Dendritic cell treated with granulocyte-macrophage colony-stimulating factor and Interleukin-4, amounts not matched to agents 40 ng/mL and 50 ng/mL, for 4 days (primary cell): ENCODE measurements at regions not wholly inside any gene's neighbourhood (a gene's known extent, or its start where the extent isn't known, plus 50 kb on each side); places are given as distances from the start of the nearest gene placed in this dataset.
"Not testable (repeated sequence)": the region's sequence is repeated elsewhere in the genome, so short reads cannot be mapped to it uniquely, and the experiment has no call there.

Experiments
- H3K27ac Mint-ChIP-seq: one replicate; pipeline ENCODE4 v1.8.0; 2022; ENCODE audit warnings: mild to moderate bottlenecking, mixed read lengths
- H3K27me3 Mint-ChIP-seq: one replicate; pipeline ENCODE4 v1.8.0; 2022; ENCODE audit warnings: mild to moderate bottlenecking, mixed read lengths
- H3K36me3 Mint-ChIP-seq: one replicate; pipeline ENCODE4 v1.8.0; 2022; ENCODE audit warnings: low read depth, mixed read lengths
- H3K4me1 Mint-ChIP-seq: one replicate; pipeline ENCODE4 v1.8.0; 2022; ENCODE audit warnings: low read depth, mixed read lengths
- H3K4me3 Mint-ChIP-seq: one replicate; pipeline ENCODE4 v1.8.0; 2022; ENCODE audit warnings: mild to moderate bottlenecking, moderate library complexity, mixed read lengths
- H3K9me3 Mint-ChIP-seq: one replicate; pipeline ENCODE4 v1.8.0; 2022; ENCODE audit warnings: mixed read lengths
- intact Hi-C: fragments of 100-400 bp; cut with micrococcal nuclease; formaldehyde crosslinking; loops from one replicate; pipeline ENCODE4 v1.15.0; 2022

- intact Hi-C loops, result loop anchor here (10.0 kb wide), 1 partner anchor 317 kb away; no protein-coding TSS in a partner anchor
- Mint-ChIP-seq H3K36me3 (no peaks in the 10 kb centered on the region), H3K9me3 (no peaks in the 10 kb centered on the region), H3K4me1 (no peaks in the 10 kb centered on the region), H3K4me3 (no peak overlapping the region), H3K27ac (no peak overlapping the region), H3K27me3 (peaks cover 9% of the 10 kb centered on the region)
Observed at GRCh38 chrX:84737471-84737871, 235.2 kb upstream of the HDX start.

- Mint-ChIP-seq H3K36me3 (no peaks in the 10 kb centered on the region), H3K4me3 (no peak overlapping the region), H3K4me1 (no peaks in the 10 kb centered on the region), H3K27me3 (no peaks in the 10 kb centered on the region), H3K9me3 (no peaks in the 10 kb centered on the region), H3K27ac (no peak overlapping the region)
- intact Hi-C loops, result no loop called here
Observed at GRCh38 chrX:84747516-84747915, 245.3 kb upstream of the HDX start.

- no peak overlapping the region for H3K27ac Mint-ChIP-seq
- no peak overlapping the region for H3K4me3 Mint-ChIP-seq
- H3K9me3 Mint-ChIP-seq, result no peaks in the 10 kb centered on the region
- H3K36me3 Mint-ChIP-seq, result no peaks in the 10 kb centered on the region
- H3K27me3 Mint-ChIP-seq, result no peaks in the 10 kb centered on the region
- H3K4me1 Mint-ChIP-seq, result no peaks in the 10 kb centered on the region
- intact Hi-C loops, result no loop called here
Observed at GRCh38 chrX:84748965-84749656, 246.9 kb upstream of the HDX start.

GRCh38 chrX:84760560-84760959, 243.1 kb upstream of the APOOL start:
- Mint-ChIP-seq H3K4me1 (no peaks in the 10 kb centered on the region), H3K4me3 (no peak overlapping the region), H3K9me3 (no peaks in the 10 kb centered on the region), H3K27me3 (no peaks in the 10 kb centered on the region), H3K36me3 (no peaks in the 10 kb centered on the region), H3K27ac (no peak overlapping the region)
- intact Hi-C loops, result no loop called here

- H3K27ac Mint-ChIP-seq, result no peak overlapping the region
- intact Hi-C loops, result no loop called here
- no peaks in the 10 kb centered on the region for H3K9me3 Mint-ChIP-seq
- no peaks in the 10 kb centered on the region for H3K4me1 Mint-ChIP-seq
- H3K36me3 Mint-ChIP-seq, result no peaks in the 10 kb centered on the region
- H3K27me3 Mint-ChIP-seq, result no peaks in the 10 kb centered on the region
- H3K4me3 Mint-ChIP-seq, result no peak overlapping the region
Observed at GRCh38 chrX:84796321-84796720, 207.4 kb upstream of the APOOL start.

GRCh38 chrX:84830836-84831235, 172.8 kb upstream of the APOOL start:
- intact Hi-C loops, result no loop called here
- Mint-ChIP-seq H3K4me3 (no peak overlapping the region), H3K27me3 (no peaks in the 10 kb centered on the region), H3K27ac (no peak overlapping the region), H3K4me1 (no peaks in the 10 kb centered on the region), H3K36me3 (no peaks in the 10 kb centered on the region), H3K9me3 (no peaks in the 10 kb centered on the region)

- intact Hi-C loops, H3K4me1 Mint-ChIP-seq, H3K27me3 Mint-ChIP-seq, H3K27ac Mint-ChIP-seq, H3K36me3 Mint-ChIP-seq, H3K9me3 Mint-ChIP-seq, H3K4me3 Mint-ChIP-seq: not testable (repeated sequence)
Observed at GRCh38 chrX:84846541-84846940, 157.1 kb upstream of the APOOL start.

GRCh38 chrX:84851183-84851582, 152.5 kb upstream of the APOOL start:
- H3K27ac Mint-ChIP-seq, H3K27me3 Mint-ChIP-seq, H3K4me3 Mint-ChIP-seq, H3K36me3 Mint-ChIP-seq, intact Hi-C loops, H3K4me1 Mint-ChIP-seq: not testable (repeated sequence)
- H3K9me3 Mint-ChIP-seq, result peaks cover 25% of the 10 kb centered on the region

GRCh38 chrX:84856791-84857190, 146.9 kb upstream of the APOOL start:
- H3K4me3 Mint-ChIP-seq, intact Hi-C loops, H3K27ac Mint-ChIP-seq, H3K36me3 Mint-ChIP-seq, H3K4me1 Mint-ChIP-seq, H3K27me3 Mint-ChIP-seq: not testable (repeated sequence)
- H3K9me3 Mint-ChIP-seq, result peaks cover 13% of the 10 kb centered on the region

- H3K27ac Mint-ChIP-seq, H3K36me3 Mint-ChIP-seq, H3K9me3 Mint-ChIP-seq, H3K4me3 Mint-ChIP-seq, intact Hi-C loops, H3K27me3 Mint-ChIP-seq, H3K4me1 Mint-ChIP-seq: not testable (repeated sequence)
Observed at GRCh38 chrX:84858771-84859170, 144.9 kb upstream of the APOOL start.

GRCh38 chrX:84865113-84865512, 138.6 kb upstream of the APOOL start:
- Mint-ChIP-seq H3K27me3 (no peaks in the 10 kb centered on the region), H3K27ac (no peak overlapping the region), H3K9me3 (no peaks in the 10 kb centered on the region), H3K4me3 (no peak overlapping the region), H3K36me3 (no peaks in the 10 kb centered on the region), H3K4me1 (no peaks in the 10 kb centered on the region)
- intact Hi-C loops, result no loop called here

GRCh38 chrX:84870281-84870680, 133.4 kb upstream of the APOOL start:
- H3K4me3 Mint-ChIP-seq, H3K4me1 Mint-ChIP-seq, H3K9me3 Mint-ChIP-seq, H3K36me3 Mint-ChIP-seq, H3K27ac Mint-ChIP-seq, H3K27me3 Mint-ChIP-seq, intact Hi-C loops: not testable (repeated sequence)

GRCh38 chrX:84872160-84872771, 131.4 kb upstream of the APOOL start:
- H3K9me3 Mint-ChIP-seq, H3K27me3 Mint-ChIP-seq, H3K36me3 Mint-ChIP-seq, H3K4me1 Mint-ChIP-seq, H3K27ac Mint-ChIP-seq, H3K4me3 Mint-ChIP-seq, intact Hi-C loops: not testable (repeated sequence)

- intact Hi-C loops, result no loop called here
- Mint-ChIP-seq H3K4me1 (no peaks in the 10 kb centered on the region), H3K27ac (no peak overlapping the region), H3K9me3 (no peaks in the 10 kb centered on the region), H3K36me3 (no peaks in the 10 kb centered on the region), H3K4me3 (no peak overlapping the region), H3K27me3 (no peaks in the 10 kb centered on the region)
Observed at GRCh38 chrX:84873176-84873575, 130.5 kb upstream of the APOOL start.

- H3K4me3 Mint-ChIP-seq, result no peak overlapping the region
- no peak overlapping the region for H3K27ac Mint-ChIP-seq
- no peaks in the 10 kb centered on the region for H3K36me3 Mint-ChIP-seq
- intact Hi-C loops, result no loop called here
- no peaks in the 10 kb centered on the region for H3K9me3 Mint-ChIP-seq
- H3K4me1 Mint-ChIP-seq, result no peaks in the 10 kb centered on the region
- H3K27me3 Mint-ChIP-seq, result no peaks in the 10 kb centered on the region
Observed at GRCh38 chrX:84876876-84877275, 126.8 kb upstream of the APOOL start.
